ENCODE measurements at regions not wholly inside any gene's neighbourhood (a gene's known extent, or its start where the extent isn't known, plus 50 kb on each side); places are given as distances from the start of the nearest gene placed in this dataset.

DNA sequence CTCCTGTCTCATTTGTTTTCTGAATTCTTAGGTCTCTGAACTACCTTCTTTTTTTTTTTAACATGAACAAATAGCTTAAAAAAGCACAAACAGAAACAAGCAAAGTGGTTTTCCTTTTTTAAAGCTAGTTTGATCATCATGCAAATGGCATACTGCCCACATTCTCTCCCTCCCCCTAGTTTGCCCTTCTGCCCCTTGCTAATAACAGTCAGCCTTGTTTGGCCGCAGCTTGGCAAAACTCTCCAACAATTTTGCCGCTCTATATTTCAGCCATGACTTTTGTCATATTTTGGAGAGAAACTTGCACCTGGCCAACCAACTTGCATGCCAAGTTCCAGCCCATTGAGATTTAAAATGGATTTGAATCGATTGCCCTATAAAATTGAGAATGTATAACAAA, 666.0 kb upstream of the NR2F2 start:
- Mint-ChIP-seq H3K4me1 (ENCODE audit: low read depth) (peaks cover under 1% of the 10 kb centered on the region), H3K27me3 (peaks cover 8% of the 10 kb centered on the region), H3K9me3 (no peaks in the 10 kb centered on the region), H3K27ac (no peak overlapping the region), H3K4me3 (no peak overlapping the region), H3K36me3 (ENCODE audit: low read depth) (no peaks in the 10 kb centered on the region)
- intact Hi-C loops (cut with micrococcal nuclease) = no loop called here
- POLR2A ChIA-PET = interaction anchor here (0.8 kb wide), 1 partner anchor 44 kb away, joined by 3 read pairs; no protein-coding TSS in a partner anchor
- CTCF ChIA-PET = no interaction called here
- ATAC-seq = no peak
- TF ChIP-seq, protein P1, sequence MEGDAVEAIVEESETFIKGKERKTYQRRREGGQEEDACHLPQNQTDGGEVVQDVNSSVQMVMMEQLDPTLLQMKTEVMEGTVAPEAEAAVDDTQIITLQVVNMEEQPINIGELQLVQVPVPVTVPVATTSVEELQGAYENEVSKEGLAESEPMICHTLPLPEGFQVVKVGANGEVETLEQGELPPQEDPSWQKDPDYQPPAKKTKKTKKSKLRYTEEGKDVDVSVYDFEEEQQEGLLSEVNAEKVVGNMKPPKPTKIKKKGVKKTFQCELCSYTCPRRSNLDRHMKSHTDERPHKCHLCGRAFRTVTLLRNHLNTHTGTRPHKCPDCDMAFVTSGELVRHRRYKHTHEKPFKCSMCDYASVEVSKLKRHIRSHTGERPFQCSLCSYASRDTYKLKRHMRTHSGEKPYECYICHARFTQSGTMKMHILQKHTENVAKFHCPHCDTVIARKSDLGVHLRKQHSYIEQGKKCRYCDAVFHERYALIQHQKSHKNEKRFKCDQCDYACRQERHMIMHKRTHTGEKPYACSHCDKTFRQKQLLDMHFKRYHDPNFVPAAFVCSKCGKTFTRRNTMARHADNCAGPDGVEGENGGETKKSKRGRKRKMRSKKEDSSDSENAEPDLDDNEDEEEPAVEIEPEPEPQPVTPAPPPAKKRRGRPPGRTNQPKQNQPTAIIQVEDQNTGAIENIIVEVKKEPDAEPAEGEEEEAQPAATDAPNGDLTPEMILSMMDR (IDR thresholded peaks at IDR 0.05) = no peak
- no peak for DNase-seq

GRCh38 chr15:95669146-95669922, 661.2 kb upstream of the NR2F2 start:
- Mint-ChIP-seq H3K4me3 (no peak overlapping the region), H3K27me3 (peaks cover 4% of the 10 kb centered on the region), H3K27ac (no peak overlapping the region), H3K4me1 (ENCODE audit: low read depth) (peaks cover 3% of the 10 kb centered on the region), H3K36me3 (ENCODE audit: low read depth) (no peaks in the 10 kb centered on the region), H3K9me3 (no peaks in the 10 kb centered on the region)
- DNase-seq (no peak), ATAC-seq (no peak)
- ChIA-PET POLR2A (no interaction called here), CTCF (no interaction called here)
- intact Hi-C loops (cut with micrococcal nuclease) = no loop called here
- TF ChIP-seq, protein P1 (IDR thresholded peaks at IDR 0.05) = no peak

GRCh38 chr15:95674031-95674430, 656.5 kb upstream of the NR2F2 start:
- no peak for DNase-seq
- Mint-ChIP-seq H3K4me1 (ENCODE audit: low read depth) (peaks cover 3% of the 10 kb centered on the region), H3K4me3 (no peak overlapping the region), H3K36me3 (ENCODE audit: low read depth) (no peaks in the 10 kb centered on the region), H3K9me3 (no peaks in the 10 kb centered on the region), H3K27ac (no peak overlapping the region), H3K27me3 (peaks cover 7% of the 10 kb centered on the region)
- CTCF ChIA-PET = no interaction called here
- intact Hi-C loops (cut with micrococcal nuclease) = no loop called here
- ATAC-seq = no peak
- POLR2A ChIA-PET = no interaction called here
- TF ChIP-seq, protein P1 (IDR thresholded peaks at IDR 0.05) = no peak

DNA sequence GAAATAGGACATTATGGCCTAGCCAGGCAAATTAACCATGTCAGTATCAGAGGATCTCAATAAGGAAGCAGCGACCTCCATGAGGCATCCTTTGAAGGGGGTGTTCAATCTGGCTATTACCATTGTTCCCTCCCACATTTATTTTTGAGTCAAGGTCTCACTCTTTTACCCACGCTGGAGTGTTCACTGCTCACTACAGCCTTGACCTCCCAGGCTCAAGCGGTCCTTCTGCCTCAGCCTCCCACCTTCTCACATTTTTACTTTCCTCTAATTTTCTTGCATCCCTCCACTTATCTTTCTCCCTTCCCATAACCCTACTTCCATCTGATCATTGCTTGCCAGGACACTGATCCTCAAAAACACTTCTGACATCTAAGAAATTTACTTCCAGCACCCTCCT, 654.0 kb upstream of the NR2F2 start:
- POLR2A ChIA-PET = no interaction called here
- DNase-seq (no peak), ATAC-seq (no peak)
- H3K36me3 Mint-ChIP-seq (ENCODE audit: low read depth) = no peaks in the 10 kb centered on the region
- no peak overlapping the region for H3K27ac Mint-ChIP-seq
- H3K27me3 Mint-ChIP-seq = peaks cover 7% of the 10 kb centered on the region
- TF ChIP-seq, protein P1 (IDR thresholded peaks at IDR 0.05) = no peak
- CTCF ChIA-PET = no interaction called here
- no peaks in the 10 kb centered on the region for H3K9me3 Mint-ChIP-seq
- H3K4me3 Mint-ChIP-seq = no peak overlapping the region
- intact Hi-C loops (cut with micrococcal nuclease) = no loop called here
- no peaks in the 10 kb centered on the region for H3K4me1 Mint-ChIP-seq (ENCODE audit: low read depth)

DNA sequence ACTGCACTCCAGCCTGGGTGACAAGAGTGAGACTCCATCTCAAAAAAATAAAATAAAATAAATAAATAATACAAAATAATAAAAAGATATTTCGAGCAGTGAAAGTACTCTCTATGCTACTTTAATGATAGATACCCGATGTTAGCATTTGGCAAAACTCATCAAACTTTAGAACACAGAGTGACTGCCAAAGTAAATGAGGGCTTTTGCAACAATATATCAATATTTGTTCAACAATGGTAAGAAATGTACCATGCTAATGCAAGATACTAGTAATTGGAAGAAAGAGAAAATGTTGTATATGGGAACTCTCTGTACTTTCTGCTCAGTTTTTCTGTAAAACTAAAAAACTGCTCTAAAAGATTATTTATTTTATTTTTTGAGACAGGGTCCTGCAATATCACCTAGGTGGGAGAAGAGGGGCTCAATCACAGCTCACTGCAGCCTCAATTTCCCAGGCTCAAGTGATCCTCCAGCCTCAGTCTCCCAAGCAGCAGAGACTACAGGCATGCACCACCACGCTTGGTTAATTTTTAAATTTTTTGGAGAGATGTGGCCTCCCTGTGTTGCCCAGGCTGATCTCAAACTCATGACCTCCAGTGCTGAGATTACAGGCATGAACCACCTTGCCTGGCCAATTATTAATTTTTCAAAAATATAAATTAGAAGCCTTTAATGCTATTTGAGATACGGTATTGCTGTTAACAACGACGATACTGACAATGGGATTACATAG, 650.5 kb upstream of the NR2F2 start:
- ChIA-PET POLR2A (no interaction called here), CTCF (no interaction called here)
- TF ChIP-seq, protein P1 (IDR thresholded peaks at IDR 0.05) = no peak
- peaks cover 7% of the 10 kb centered on the region for H3K27me3 Mint-ChIP-seq
- H3K36me3 Mint-ChIP-seq (ENCODE audit: low read depth) = no peaks in the 10 kb centered on the region
- H3K4me3 Mint-ChIP-seq = no peak overlapping the region
- H3K9me3 Mint-ChIP-seq = no peaks in the 10 kb centered on the region
- intact Hi-C loops (cut with micrococcal nuclease) = no loop called here
- H3K27ac Mint-ChIP-seq = no peak overlapping the region
- no peaks in the 10 kb centered on the region for H3K4me1 Mint-ChIP-seq (ENCODE audit: low read depth)
- no peak for DNase-seq
- ATAC-seq = no peak

Measured in activated CD8-positive, alpha-beta T cell treated with anti-CD3 and anti-CD28 coated beads for 36 hours (primary cell).